OCI-LY1 (cell line): ENCODE measurements at regions not wholly inside any gene's neighbourhood (a gene's known extent, or its start where the extent isn't known, plus 50 kb on each side); places are given as distances from the start of the nearest gene placed in this dataset.

Source experiments
- H2AFZ ChIP-seq: fragments of 200-600 bp; sonication (generic), shearing (Covaris generic); 2 replicates; pipeline ENCODE4 v1.6.0; 2014; ENCODE audit warnings: antibody characterized with exemption, mild to moderate bottlenecking, low read length
- H3F3A ChIP-seq: fragments of 200-600 bp; sonication (generic), shearing (Covaris generic); 2 replicates; pipeline ENCODE4 v1.6.0; 2014; ENCODE audit warnings: mild to moderate bottlenecking, antibody characterized with exemption, low read length, moderate library complexity; ENCODE audit not compliant: insufficient read depth
- H3K27ac ChIP-seq: fragments of 200-600 bp; sonication (generic); 2 replicates; pipeline ENCODE4 v1.5.1; 2014; ENCODE audit warnings: low read length, mixed run types, mild to moderate bottlenecking, low read depth; ENCODE audit not compliant: poor library complexity, severe bottlenecking
- H3K27me3 ChIP-seq: fragments of 200-600 bp; sonication (generic); 2 replicates; pipeline ENCODE4 v1.6.0; 2014; ENCODE audit warnings: antibody characterized with exemption, mild to moderate bottlenecking, low read length, moderate library complexity; ENCODE audit not compliant: insufficient read depth
- H3K36me3 ChIP-seq: fragments of 200-600 bp; sonication (generic); 2 replicates; pipeline ENCODE4 v1.6.1; 2014; ENCODE audit warnings: mild to moderate bottlenecking, antibody characterized with exemption, low read length, moderate library complexity, mixed read lengths; ENCODE audit not compliant: insufficient read depth
- H3K4me1 ChIP-seq: fragments of 200-600 bp; sonication (generic); 2 replicates; pipeline ENCODE4 v1.5.1; 2014; ENCODE audit warnings: mild to moderate bottlenecking, low read length, moderate library complexity; ENCODE audit not compliant: insufficient read depth, severe bottlenecking
- H3K4me2 ChIP-seq: fragments of 200-600 bp; sonication (generic), shearing (Covaris generic); 2 replicates; pipeline ENCODE4 v1.6.1; 2014; ENCODE audit warnings: low read length
- H3K4me3 ChIP-seq: fragments of 200-600 bp; sonication (generic); 2 replicates; pipeline ENCODE4 v1.5.1; 2014; ENCODE audit warnings: low read length, low read depth, mild to moderate bottlenecking, mixed read lengths; ENCODE audit not compliant: poor library complexity, severe bottlenecking
- H3K79me2 ChIP-seq: fragments of 200-600 bp; shearing (Covaris generic); 2 replicates; pipeline ENCODE4 v1.6.1; 2016; ENCODE audit warnings: mixed run types, low read length, mixed read lengths; ENCODE audit not compliant: insufficient read depth
- H3K9ac ChIP-seq: fragments of 200-600 bp; sonication (generic), shearing (Covaris generic); 2 replicates; pipeline ENCODE4 v1.6.1; 2014; ENCODE audit warnings: mild to moderate bottlenecking, low read length, mixed read lengths
- H3K9me2 ChIP-seq: fragments of 200-600 bp; sonication (generic), shearing (Covaris generic); 2 replicates; pipeline ENCODE4 v1.6.1; 2014; ENCODE audit warnings: low read depth, mild to moderate bottlenecking, low read length, mixed read lengths
- H3K9me3 ChIP-seq: fragments of 200-600 bp; shearing (Covaris generic); 2 replicates; pipeline ENCODE4 v1.6.1; 2014; ENCODE audit warnings: low read length, mixed read lengths
- H4K20me1 ChIP-seq: fragments of 200-600 bp; sonication (generic), shearing (Covaris generic); 2 replicates; pipeline ENCODE4 v1.6.0; 2016; ENCODE audit warnings: mild to moderate bottlenecking, low read length; ENCODE audit not compliant: insufficient read depth
- EZH2 ChIP-seq: fragments of 200-600 bp; sonication (generic), shearing (Covaris generic); IDR thresholded peaks from 2 replicates; pipeline ENCODE4 v1.8.0; 2017; ENCODE audit warnings: borderline replicate concordance, mixed run types, mild to moderate bottlenecking, antibody characterized with exemption, low read length, moderate library complexity, mixed read lengths
- TF ChIP-seq, protein P1 (sequence below): fragments of 200-600 bp; sonication (generic), shearing (Covaris generic); IDR thresholded peaks from 2 replicates; pipeline ENCODE4 v1.5.1; 2017; ENCODE audit warnings: mild to moderate bottlenecking, antibody characterized with exemption, low read length, moderate library complexity, mixed read lengths

GRCh38 chr2:145359561-145359960 lies 839.6 kb upstream of the ZEB2 start:
- Histone ChIP-seq H3K9me2 (no peaks in the 10 kb centered on the region), H3K36me3 (no peaks in the 10 kb centered on the region), H3K4me3 (no peak overlapping the region), H4K20me1 (no peaks in the 10 kb centered on the region), H3K27me3 (no peaks in the 10 kb centered on the region), H3K9ac (no peak overlapping the region), H2AFZ (peak overlapping the region; percentile 11; the same call in 1 of the 2 replicates), H3F3A (no peaks in the 10 kb centered on the region), H3K4me1 (no peaks in the 10 kb centered on the region), H3K9me3 (no peaks in the 10 kb centered on the region), H3K4me2 (no peak overlapping the region), H3K79me2 (no peaks in the 10 kb centered on the region), H3K27ac (no peak overlapping the region)
- TF ChIP-seq, protein P1, sequence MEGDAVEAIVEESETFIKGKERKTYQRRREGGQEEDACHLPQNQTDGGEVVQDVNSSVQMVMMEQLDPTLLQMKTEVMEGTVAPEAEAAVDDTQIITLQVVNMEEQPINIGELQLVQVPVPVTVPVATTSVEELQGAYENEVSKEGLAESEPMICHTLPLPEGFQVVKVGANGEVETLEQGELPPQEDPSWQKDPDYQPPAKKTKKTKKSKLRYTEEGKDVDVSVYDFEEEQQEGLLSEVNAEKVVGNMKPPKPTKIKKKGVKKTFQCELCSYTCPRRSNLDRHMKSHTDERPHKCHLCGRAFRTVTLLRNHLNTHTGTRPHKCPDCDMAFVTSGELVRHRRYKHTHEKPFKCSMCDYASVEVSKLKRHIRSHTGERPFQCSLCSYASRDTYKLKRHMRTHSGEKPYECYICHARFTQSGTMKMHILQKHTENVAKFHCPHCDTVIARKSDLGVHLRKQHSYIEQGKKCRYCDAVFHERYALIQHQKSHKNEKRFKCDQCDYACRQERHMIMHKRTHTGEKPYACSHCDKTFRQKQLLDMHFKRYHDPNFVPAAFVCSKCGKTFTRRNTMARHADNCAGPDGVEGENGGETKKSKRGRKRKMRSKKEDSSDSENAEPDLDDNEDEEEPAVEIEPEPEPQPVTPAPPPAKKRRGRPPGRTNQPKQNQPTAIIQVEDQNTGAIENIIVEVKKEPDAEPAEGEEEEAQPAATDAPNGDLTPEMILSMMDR = no peak
- TF ChIP-seq EZH2 = no peak

DNA sequence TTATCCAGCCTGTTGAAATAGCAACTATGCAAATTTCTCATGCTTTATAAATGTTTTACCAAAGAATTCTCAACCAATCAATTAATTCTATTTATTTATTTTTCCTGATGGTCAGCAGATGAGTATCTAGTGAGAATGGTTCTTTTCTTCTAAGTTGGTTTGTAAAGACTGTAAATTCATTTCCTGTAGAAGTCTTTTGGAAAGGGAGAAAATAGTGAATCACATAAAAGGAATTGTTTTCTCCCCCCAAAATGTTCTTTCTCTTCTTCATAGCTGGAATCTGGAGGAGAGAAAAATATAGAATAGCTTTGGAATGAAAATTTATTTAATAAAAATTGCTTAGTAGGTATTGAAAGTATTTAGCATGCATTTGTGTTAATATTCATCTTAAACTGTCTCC lies 836.1 kb upstream of the ZEB2 start:
- no peaks in the 10 kb centered on the region for H3K27me3 ChIP-seq
- H3K4me2 ChIP-seq = no peak overlapping the region
- H4K20me1 ChIP-seq = no peaks in the 10 kb centered on the region
- H3K36me3 ChIP-seq = no peaks in the 10 kb centered on the region
- no peaks in the 10 kb centered on the region for H3K4me1 ChIP-seq
- no peaks in the 10 kb centered on the region for H3K9me2 ChIP-seq
- no peaks in the 10 kb centered on the region for H3K79me2 ChIP-seq
- no peak overlapping the region for H3K4me3 ChIP-seq
- no peak for TF ChIP-seq EZH2
- TF ChIP-seq, protein P1 = no peak
- no peaks in the 10 kb centered on the region for H3K9me3 ChIP-seq
- no peak overlapping the region for H2AFZ ChIP-seq
- H3K27ac ChIP-seq = no peak overlapping the region
- H3F3A ChIP-seq = no peaks in the 10 kb centered on the region
- H3K9ac ChIP-seq = no peak overlapping the region

- no peaks in the 10 kb centered on the region for H4K20me1 ChIP-seq
- H3K27ac ChIP-seq = no peak overlapping the region
- H3K36me3 ChIP-seq = no peaks in the 10 kb centered on the region
- no peaks in the 10 kb centered on the region for H3K9me2 ChIP-seq
- H2AFZ ChIP-seq = no peak overlapping the region
- no peaks in the 10 kb centered on the region for H3K79me2 ChIP-seq
- H3K4me2 ChIP-seq = no peak overlapping the region
- H3K4me3 ChIP-seq = no peak overlapping the region
- no peaks in the 10 kb centered on the region for H3F3A ChIP-seq
- H3K9me3 ChIP-seq = no peaks in the 10 kb centered on the region
- no peak overlapping the region for H3K9ac ChIP-seq
- H3K27me3 ChIP-seq = no peaks in the 10 kb centered on the region
- TF ChIP-seq EZH2 = no peak
- TF ChIP-seq, protein P1 = no peak
- no peaks in the 10 kb centered on the region for H3K4me1 ChIP-seq
These were observed 832.6 kb upstream of the ZEB2 start for GRCh38 chr2:145352484-145352883.
